ENCODE measurements at regions not wholly inside any gene's neighbourhood (a gene's known extent, or its start where the extent isn't known, plus 50 kb on each side); places are given as distances from the start of the nearest gene placed in this dataset.

GRCh38 chr13:90436697-90437096 lies 910.8 kb upstream of the MIR17HG start:
- Histone ChIP-seq H2BK5ac (ENCODE audit: low read depth, low read length, poor library complexity, severe bottlenecking) (no peak overlapping the region), H3K27ac (ENCODE audit: insufficient read depth, low read length) (no peak overlapping the region), H3K23ac (ENCODE audit: low read depth, low read length) (no peak overlapping the region), H2BK20ac (ENCODE audit: low read depth, low read length) (no peak overlapping the region), H2BK15ac (ENCODE audit: low read depth, low read length) (no peak overlapping the region), H3K4ac (ENCODE audit: low read depth, low read length) (no peak overlapping the region), H3K14ac (replicated peaks; ENCODE audit: low read depth, low read length) (no peak overlapping the region), H4K5ac (ENCODE audit: low read depth, low read length) (no peak overlapping the region), H3K4me1 (ENCODE audit: control insufficient read depth, insufficient read depth, low read length) (no peaks in the 10 kb centered on the region), H4K8ac (ENCODE audit: low read depth in 2 of 2, low read length in 2 of 2) (no peak overlapping the region), H3K56ac (ENCODE audit: extremely low read depth, insufficient read depth, low read length) (no peak overlapping the region), H2AFZ (replicated peaks; ENCODE audit: low read length, poor library complexity) (no peak overlapping the region), H3K9me3 (ENCODE audit: control insufficient read depth, insufficient read depth, low read length) (no peaks in the 10 kb centered on the region), H3K18ac (ENCODE audit: low read depth, low read length) (no peak overlapping the region), H2AK5ac (ENCODE audit: low read depth, low read length) (no peak overlapping the region), H4K91ac (ENCODE audit: insufficient read depth, low read depth, low read length) (no peak overlapping the region), H3K79me1 (ENCODE audit: low read depth in 1 of 2, low read length in 2 of 2) (no peaks in the 10 kb centered on the region), H3K9me1 (ENCODE audit: insufficient read depth, low read length) (no peaks in the 10 kb centered on the region), H3K36me3 (ENCODE audit: control insufficient read depth, insufficient read depth, low read length) (no peaks in the 10 kb centered on the region), H2AK9ac (replicated peaks; ENCODE audit: low read depth, low read length, poor library complexity) (no peak overlapping the region), H3K4me2 (ENCODE audit: low read depth, low read length) (no peak overlapping the region), H3K4me3 (ENCODE audit: insufficient read depth, low read depth, low read length) (no peak overlapping the region), H3K27me3 (ENCODE audit: control insufficient read depth, insufficient read depth, low read length) (no peaks in the 10 kb centered on the region), H4K20me1 (ENCODE audit: insufficient read depth, low read length) (no peaks in the 10 kb centered on the region), H3K9ac (ENCODE audit: low read depth, low read length) (no peak overlapping the region), H2BK120ac (ENCODE audit: low read depth, low read length) (no peak overlapping the region)
- WGBS, 2 experiments (ENCODE audit: extremely low coverage in 2 of 2, insufficient read length in 1 of 2) = no CpG with 5 or more reads among the region's 4 CpGs
- no peak for TF ChIP-seq MXI1 (IDR thresholded peaks at IDR 0.05; ENCODE audit: borderline replicate concordance, low read depth, low read length)
- TF ChIP-seq RAD21 (IDR thresholded peaks at IDR 0.05; ENCODE audit: low read length) = no peak
- TF ChIP-seq CHD1 (IDR thresholded peaks at IDR 0.05; ENCODE audit: low read depth, low read length) = no peak
- TF ChIP-seq ELK1 (IDR thresholded peaks at IDR 0.05; ENCODE audit: borderline replicate concordance, low read depth, low read length) = no peak
- no peak for TF ChIP-seq RFX5 (IDR thresholded peaks at IDR 0.05; ENCODE audit: low read depth, low read length)
- TF ChIP-seq RCOR1 (IDR thresholded peaks at IDR 0.05; ENCODE audit: insufficient replicate concordance, low read length) = no peak
- BruUV-seq (replicated peaks) = no TSS peak
- dilution Hi-C loops (cut with HindIII; ENCODE audit: low sequenced_read_pairs, unreplicated experiment) (no loop called here), intact Hi-C loops (cut with micrococcal nuclease) (no loop called here), in situ Hi-C loops (cut with MboI; ENCODE audit: low sequenced_read_pairs) (no loop called here)
- DNase-seq (no peak), ATAC-seq (ENCODE audit: low read depth) (no peak)
- CTCF ChIA-PET = interaction anchor here (1.1 kb wide), 1 partner anchor 9 kb away, joined by 4 read pairs; no protein-coding TSS in a partner anchor
- POLR2A ChIA-PET (ENCODE audit: unreplicated experiment) = no interaction called here

Data from IMR-90 (cell line).